Psoas muscle (tissue), 7 donors: ENCODE measurements at regions not wholly inside any gene's neighbourhood (a gene's known extent, or its start where the extent isn't known, plus 50 kb on each side); places are given as distances from the start of the nearest gene placed in this dataset.

ENCODE experiments used
- ATAC-seq, 4 donors: fragments of 200-7000 bp; cut with Tn5 transposase; one replicate each; pipeline ENCODE4 v1.9.1; 2020; ENCODE audit warnings: moderate library complexity in 3 of 4, mild to moderate bottlenecking in 2 of 4
- DNase-seq, 2 donors: peaks; one replicate each; pipeline ENCODE4 v3.0.0-alpha.2; 2020
- H3K27ac ChIP-seq: fragments of 200-600 bp; one replicate; pipeline ENCODE4 v1.8.0; 2022
- H3K27me3 ChIP-seq, 3 donors: fragments of 200-600 bp in 1 of 3; one replicate each; pipeline versions ENCODE4 v1.6.1 to v1.8.0; 2013 to 2022; ENCODE audit warnings: low read length in 2 of 3, mild to moderate bottlenecking in 2 of 3, moderate library complexity in 1 of 3; ENCODE audit not compliant: insufficient read depth in 3 of 3
- H3K36me3 ChIP-seq, 2 donors: fragments of 200-600 bp in 1 of 2; one replicate each; pipeline versions ENCODE4 v1.6.1 to v1.8.0; 2013 to 2022; ENCODE audit warnings: low read depth in 1 of 2, mild to moderate bottlenecking in 1 of 2, moderate library complexity in 1 of 2; ENCODE audit not compliant: insufficient read depth in 1 of 2
- H3K4me1 ChIP-seq: fragments of 200-600 bp; one replicate; pipeline ENCODE4 v1.8.0; 2022
- H3K4me3 ChIP-seq: fragments of 200-600 bp; one replicate; pipeline ENCODE4 v1.8.0; 2022; ENCODE audit warnings: mild to moderate bottlenecking
- H3K9me3 ChIP-seq: fragments of 200-600 bp; one replicate; pipeline ENCODE4 v1.8.0; 2022
- CTCF ChIP-seq: fragments of 200-600 bp; IDR thresholded peaks from one replicate; pipeline ENCODE4 v1.8.0; 2022; ENCODE audit warnings: antibody characterized with exemption
- WGBS, 3 donors: extraction: QIAGEN DNeasy Blood & Tissue Kit; methylation state at CpG; one replicate each; pipeline versions ENCODE4 v1.1.6 to v1.1.7; 2013; 5-methylcytosine and 5-hydroxymethylcytosine counted together
- intact Hi-C, 2 donors: fragments of 100-400 bp; cut with DNase I; formaldehyde crosslinking; loops; one replicate each; pipeline versions ENCODE4 v1.11.0 to v1.14.2; 2022
- donor health status: healthy with polysubstance abuse.
- donor health status: DM: no; HTN: no; CAD: no; lungs with moderate emphysema.
- donor health status: Bipolar disorder and iron deficiency.
- donor health status: healthy.
- donor health status: DM: yes; HTN: yes; CAD: no.
- donor health status: DM: no; HTN: no; CAD: no.
- donor health status: DM: yes; HTN: yes; CAD: no.

GRCh38 chr2:152974146-152974545 is 255.7 kb downstream of the ARL6IP6 start:
- no peaks in the 10 kb centered on the region for H3K27me3 ChIP-seq
- intact Hi-C loops: no loop called here
- peaks cover 4% of the 10 kb centered on the region for H3K9me3 ChIP-seq
- no peak for TF ChIP-seq CTCF
- 0 to 62% (median 0%) methylated on average over 1 of the region's 1 CpG for WGBS, 3 donors
- no peak overlapping the region for H3K4me3 ChIP-seq
- H3K36me3 ChIP-seq: no peaks in the 10 kb centered on the region
- no peak for ATAC-seq
- DNase-seq: no peak
- H3K4me1 ChIP-seq: no peaks in the 10 kb centered on the region
- no peak overlapping the region for H3K27ac ChIP-seq

DNA sequence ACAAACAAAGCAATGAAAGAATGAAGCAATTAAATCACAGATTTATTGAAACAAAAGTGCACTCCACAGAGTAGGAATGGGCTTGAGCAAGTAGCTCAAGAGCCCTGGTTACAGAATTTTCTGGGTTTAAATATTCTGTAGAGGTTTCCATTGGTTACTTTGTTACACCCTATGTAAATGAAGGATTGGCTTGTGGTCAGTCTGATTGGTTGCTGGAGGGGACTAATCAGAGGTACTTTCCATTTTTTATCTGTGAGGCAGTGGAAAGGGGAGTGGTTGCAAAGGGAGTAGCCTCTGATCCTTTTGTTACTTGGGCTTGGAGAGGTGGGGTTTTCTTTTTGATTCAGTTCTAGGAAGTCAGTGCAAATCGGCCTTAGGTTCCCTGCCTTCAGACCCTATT is 253.3 kb downstream of the ARL6IP6 start:
- Histone ChIP-seq H3K36me3 (no peaks in the 10 kb centered on the region), H3K9me3 (peaks cover 4% of the 10 kb centered on the region), H3K4me1 (no peaks in the 10 kb centered on the region), H3K4me3 (no peak overlapping the region), H3K27me3 (no peaks in the 10 kb centered on the region), H3K27ac (no peak overlapping the region)
- no peak for TF ChIP-seq CTCF
- DNase-seq (no peak), ATAC-seq (no peak)
- WGBS, 3 donors: 60 to 95% (median 79%) methylated on average over 1 of the region's 1 CpG
- intact Hi-C loops: no loop called here

DNA sequence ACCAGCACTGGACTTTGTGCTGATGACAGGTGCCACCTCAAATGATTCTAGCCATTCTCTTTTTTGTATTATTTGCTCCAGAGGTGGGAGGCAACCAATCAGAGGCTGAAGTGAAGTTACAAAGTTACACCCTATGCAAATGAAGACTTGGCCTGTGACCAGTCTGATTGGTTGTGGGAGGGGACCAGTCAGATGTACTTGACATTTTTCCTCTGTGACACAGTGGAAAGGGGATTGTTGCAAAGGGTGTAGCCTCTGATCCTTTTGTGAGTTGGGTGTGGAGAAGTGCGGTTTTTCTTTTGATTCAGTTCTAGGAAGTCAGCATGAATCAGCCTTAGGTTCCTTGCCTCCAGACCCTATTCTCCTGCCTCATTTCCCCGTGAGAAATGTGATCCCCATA is 244.0 kb downstream of the ARL6IP6 start:
- Histone ChIP-seq H3K4me3 (no peak overlapping the region), H3K9me3 (no peaks in the 10 kb centered on the region), H3K36me3 (no peaks in the 10 kb centered on the region), H3K27ac (no peak overlapping the region), H3K27me3 (no peaks in the 10 kb centered on the region), H3K4me1 (no peaks in the 10 kb centered on the region)
- DNase-seq (no peak), ATAC-seq (no peak)
- TF ChIP-seq CTCF: no peak
- intact Hi-C loops: no loop called here
- 47 to 59% (median 49%) methylated on average over 2 of the region's 2 CpGs for WGBS, 3 donors

- WGBS, 3 donors: 67 to 78% (median 77%) methylated on average over 4 of the region's 4 CpGs
- TF ChIP-seq CTCF: no peak
- Histone ChIP-seq H3K27me3 (no peaks in the 10 kb centered on the region), H3K36me3 (no peaks in the 10 kb centered on the region), H3K4me1 (no peaks in the 10 kb centered on the region), H3K9me3 (no peaks in the 10 kb centered on the region), H3K27ac (no peak overlapping the region), H3K4me3 (no peak overlapping the region)
- DNase-seq (no peak), ATAC-seq (no peak)
- intact Hi-C loops: no loop called here
Measured at GRCh38 chr2:152961351-152961750, 242.9 kb downstream of the ARL6IP6 start.

GRCh38 chr2:152950126-152950525 is 231.7 kb downstream of the ARL6IP6 start:
- intact Hi-C loops: no loop called here
- no peaks in the 10 kb centered on the region for H3K36me3 ChIP-seq
- 31 to 47% (median 34%) methylated on average over 2 of the region's 2 CpGs for WGBS, 3 donors
- no peaks in the 10 kb centered on the region for H3K27me3 ChIP-seq
- TF ChIP-seq CTCF: no peak
- H3K4me1 ChIP-seq: no peaks in the 10 kb centered on the region
- no peak overlapping the region for H3K27ac ChIP-seq
- H3K4me3 ChIP-seq: no peak overlapping the region
- DNase-seq (no peak), ATAC-seq (no peak)
- H3K9me3 ChIP-seq: no peaks in the 10 kb centered on the region
